IMR-90 (cell line): ENCODE measurements at regions not wholly inside any gene's neighbourhood (a gene's known extent, or its start where the extent isn't known, plus 50 kb on each side); places are given as distances from the start of the nearest gene placed in this dataset.

Experiments
- ATAC-seq: fragments of 200-7000 bp; cut with Tn5 transposase; 2 replicates; pipeline ENCODE4 v1.9.1; 2020; ENCODE audit warnings: low read depth, mild to moderate bottlenecking, moderate library complexity
- BruUV-seq: library from RNA; stranded (reverse); fragments of 400-500 nt; replicated peaks from 2 replicates; lab custom pipeline; 2021; lab: Mats Ljungman, UMichigan
- CTCF ChIA-PET: fragments of 300-600 bp; formaldehyde crosslinking; extraction: SDS; loops from one replicate; lab custom pipeline; 2021; ENCODE audit warnings: antibody characterized with exemption; lab: Yijun Ruan, JAX
- POLR2A ChIA-PET: fragments of 300-600 bp; sonication (Branson Sonifier 250); formaldehyde crosslinking; loops from one replicate; lab custom pipeline; 2022; ENCODE audit warnings: antibody characterized with exemption; ENCODE audit not compliant: unreplicated experiment; lab: Charles Lee
- DNase-seq: peaks from one replicate; pipeline ENCODE4 v3.0.0; 2013
- H2AFZ ChIP-seq: replicated peaks from 2 replicates; pipeline ENCODE3; 2013; ENCODE audit warnings: low read length, mild to moderate bottlenecking; ENCODE audit not compliant: poor library complexity
- H2AK5ac ChIP-seq: 2 replicates; pipeline ENCODE4 v1.6.1; 2013; ENCODE audit warnings: low read depth, low read length, inconsistent platforms
- H2AK9ac ChIP-seq: replicated peaks from 2 replicates; pipeline ENCODE3; 2013; ENCODE audit warnings: mild to moderate bottlenecking, low read depth, low read length, moderate library complexity; ENCODE audit not compliant: poor library complexity
- H2BK120ac ChIP-seq: 2 replicates; pipeline ENCODE4 v1.6.1; 2013; ENCODE audit warnings: low read depth, low read length, inconsistent platforms
- H2BK15ac ChIP-seq: 3 replicates; pipeline ENCODE4 v1.6.1; 2013; ENCODE audit warnings: low read depth, low read length, inconsistent platforms
- H2BK20ac ChIP-seq: 2 replicates; pipeline ENCODE4 v1.6.1; 2013; ENCODE audit warnings: low read depth, mild to moderate bottlenecking, inconsistent platforms, low read length, moderate library complexity
- H2BK5ac ChIP-seq: 2 replicates; pipeline ENCODE4 v1.6.1; 2013; ENCODE audit warnings: mild to moderate bottlenecking, low read depth, low read length, inconsistent platforms; ENCODE audit not compliant: poor library complexity, severe bottlenecking
- H3K14ac ChIP-seq: replicated peaks from 2 replicates; pipeline ENCODE4 v1.6.1; 2013; ENCODE audit warnings: low read depth, low read length, inconsistent platforms
- H3K18ac ChIP-seq: 2 replicates; pipeline ENCODE4 v1.6.1; 2013; ENCODE audit warnings: low read depth, low read length, control low read depth
- H3K23ac ChIP-seq: 2 replicates; pipeline ENCODE4 v1.6.1; 2013; ENCODE audit warnings: low read depth, low read length, inconsistent platforms
- H3K27ac ChIP-seq: 2 replicates; pipeline ENCODE4 v1.5.1; 2013; ENCODE audit warnings: mild to moderate bottlenecking, control low read depth, low read length; ENCODE audit not compliant: insufficient read depth
- H3K27me3 ChIP-seq: 2 replicates; pipeline ENCODE4 v1.6.1; 2013; ENCODE audit warnings: low read length; ENCODE audit not compliant: control insufficient read depth, insufficient read depth
- H3K36me3 ChIP-seq: 2 replicates; pipeline ENCODE4 v1.6.1; 2013; ENCODE audit warnings: low read length, mixed read lengths; ENCODE audit not compliant: control insufficient read depth, insufficient read depth
- H3K4ac ChIP-seq: 2 replicates; pipeline ENCODE4 v1.6.1; 2013; ENCODE audit warnings: low read depth, low read length, inconsistent platforms
- H3K4me1 ChIP-seq: 2 replicates; pipeline ENCODE4 v1.6.1; 2013; ENCODE audit warnings: low read length, mixed read lengths; ENCODE audit not compliant: control insufficient read depth, insufficient read depth
- H3K4me2 ChIP-seq: 2 replicates; pipeline ENCODE4 v1.6.1; 2013; ENCODE audit warnings: low read depth, mild to moderate bottlenecking, control low read depth, low read length, moderate library complexity
- H3K4me3 ChIP-seq: 2 replicates; pipeline ENCODE4 v1.5.1; 2013; ENCODE audit warnings: low read depth, mild to moderate bottlenecking, control low read depth, low read length, moderate library complexity; ENCODE audit not compliant: insufficient read depth
- H3K56ac ChIP-seq: 2 replicates; pipeline ENCODE4 v1.6.1; 2013; ENCODE audit warnings: low read length, inconsistent platforms; ENCODE audit not compliant: insufficient read depth; ENCODE audit errors: extremely low read depth
- H3K79me1 ChIP-seq, 2 experiments: 2 replicates each; pipeline ENCODE4 v1.6.1; 2013; ENCODE audit warnings: low read length in 2 of 2, inconsistent platforms in 1 of 2, low read depth in 1 of 2
- H3K9ac ChIP-seq: 2 replicates; pipeline ENCODE4 v1.6.1; 2013; ENCODE audit warnings: low read depth, low read length, control low read depth
- H3K9me1 ChIP-seq: 2 replicates; pipeline ENCODE4 v1.6.1; 2013; ENCODE audit warnings: low read length, inconsistent platforms; ENCODE audit not compliant: insufficient read depth
- H3K9me3 ChIP-seq: 2 replicates; pipeline ENCODE4 v1.6.1; 2013; ENCODE audit warnings: low read length; ENCODE audit not compliant: control insufficient read depth, insufficient read depth
- H4K20me1 ChIP-seq: 2 replicates; pipeline ENCODE4 v1.6.1; 2013; ENCODE audit warnings: low read length, inconsistent platforms; ENCODE audit not compliant: insufficient read depth
- H4K5ac ChIP-seq: 2 replicates; pipeline ENCODE4 v1.6.1; 2013; ENCODE audit warnings: mild to moderate bottlenecking, low read depth, low read length, control low read depth
- H4K8ac ChIP-seq, 2 experiments: 2 replicates each; pipeline ENCODE4 v1.6.1; 2013; ENCODE audit warnings: low read depth in 2 of 2, low read length in 2 of 2, control low read depth in 1 of 2, inconsistent platforms in 1 of 2
- H4K91ac ChIP-seq: 2 replicates; pipeline ENCODE4 v1.6.1; 2013; ENCODE audit warnings: low read depth, low read length, inconsistent platforms; ENCODE audit not compliant: insufficient read depth
- BHLHE40 ChIP-seq: fragments of 150-350 bp; IDR thresholded peaks from 2 replicates; pipeline ENCODE4 v1.6.1; 2016; ENCODE audit warnings: mild to moderate bottlenecking, low read depth, low read length
- CEBPB ChIP-seq: IDR thresholded peaks from 2 replicates; pipeline ENCODE4 v1.6.1; 2012; ENCODE audit warnings: low read depth, low read length, improper control_type of control experiment
- CHD1 ChIP-seq: IDR thresholded peaks from 2 replicates; pipeline ENCODE4 v1.6.1; 2012; ENCODE audit warnings: low read depth, low read length, improper control_type of control experiment
- CTCF ChIP-seq: conservative IDR thresholded peaks from 2 replicates; pipeline ENCODE4 v1.5.1; 2012; ENCODE audit warnings: mild to moderate bottlenecking, low read depth, low read length, improper control_type of control experiment
- ELK1 ChIP-seq: fragments of 150-350 bp; IDR thresholded peaks from 2 replicates; pipeline ENCODE4 v1.6.1; 2016; ENCODE audit warnings: low read depth, mild to moderate bottlenecking, low read length, moderate library complexity, borderline replicate concordance
- MAFK ChIP-seq: IDR thresholded peaks from 2 replicates; pipeline ENCODE4 v1.6.1; 2012; ENCODE audit warnings: low read depth, low read length, improper control_type of control experiment
- MAZ ChIP-seq: IDR thresholded peaks from 2 replicates; pipeline ENCODE4 v1.6.1; 2012; ENCODE audit warnings: low read depth, mild to moderate bottlenecking, low read length, improper control_type of control experiment, moderate library complexity, borderline replicate concordance
- MXI1 ChIP-seq: IDR thresholded peaks from 2 replicates; pipeline ENCODE4 v1.6.1; 2012; ENCODE audit warnings: low read depth, mild to moderate bottlenecking, low read length, moderate library complexity, borderline replicate concordance
- POLR2A ChIP-seq: IDR thresholded peaks from 2 replicates; pipeline ENCODE4 v1.6.1; 2012; ENCODE audit warnings: mild to moderate bottlenecking, low read depth, low read length
- RCOR1 ChIP-seq: IDR thresholded peaks from 2 replicates; pipeline ENCODE4 v1.6.1; 2012; ENCODE audit warnings: mild to moderate bottlenecking, low read length, improper control_type of control experiment; ENCODE audit not compliant: insufficient replicate concordance
- RFX5 ChIP-seq: IDR thresholded peaks from 2 replicates; pipeline ENCODE4 v1.8.0; 2012; ENCODE audit warnings: low read depth, mild to moderate bottlenecking, low read length, moderate library complexity
- SMC3 ChIP-seq: fragments of 150-350 bp; IDR thresholded peaks from 2 replicates; pipeline ENCODE4 v1.6.1; 2016; ENCODE audit warnings: low read depth, mild to moderate bottlenecking, antibody characterized with exemption, low read length, moderate library complexity
- USF2 ChIP-seq: fragments of 150-350 bp; IDR thresholded peaks from 2 replicates; pipeline ENCODE4 v1.6.1; 2017; ENCODE audit warnings: mild to moderate bottlenecking, antibody characterized with exemption, low read length, low read depth
- WGBS, 2 experiments: methylation state at CpG; one replicate each; pipeline versions ENCODE4 v1.1.5 to v1.1.7; 2013; ENCODE audit warnings: missing lambda C conversion rate in 2 of 2; ENCODE audit not compliant: insufficient read length in 1 of 2; ENCODE audit errors: extremely low coverage in 2 of 2; 5-methylcytosine and 5-hydroxymethylcytosine counted together
- dilution Hi-C: fragments of 300-500 bp; cut with HindIII; formaldehyde crosslinking; loops from one replicate; pipeline ENCODE4 v1.14.3; 2018; ENCODE audit warnings: low sequenced_read_pairs; ENCODE audit not compliant: unreplicated experiment
- in situ Hi-C: fragments of 300-500 bp; cut with MboI; formaldehyde crosslinking; loops from 3 replicates; pipeline ENCODE4 v1.14.3; 2019; ENCODE audit warnings: low sequenced_read_pairs, inconsistent platforms, mixed read lengths
- intact Hi-C: fragments of 100-400 bp; cut with micrococcal nuclease; formaldehyde crosslinking; loops from 2 replicates; pipeline ENCODE4 v1.10.0; 2022

- in situ Hi-C loops (loop anchor here (10.0 kb wide), 2 partner anchors 754 to 1234 kb away; no protein-coding TSS in a partner anchor), intact Hi-C loops (no loop called here), dilution Hi-C loops (no loop called here)
- no peak overlapping the region for H3K23ac ChIP-seq
- DNase-seq, result no peak
- no peak overlapping the region for H3K9ac ChIP-seq
- no peaks in the 10 kb centered on the region for H3K9me3 ChIP-seq
- H3K56ac ChIP-seq, result no peak overlapping the region
- no peak overlapping the region for H3K4me3 ChIP-seq
- no peak overlapping the region for H2AFZ ChIP-seq
- no peaks in the 10 kb centered on the region for H3K79me1 ChIP-seq
- ATAC-seq, result no peak
- H2BK15ac ChIP-seq, result no peak overlapping the region
- H3K4me2 ChIP-seq, result no peak overlapping the region
- BruUV-seq, result no TSS peak
- no peaks in the 10 kb centered on the region for H3K4me1 ChIP-seq
- H3K27me3 ChIP-seq, result no peaks in the 10 kb centered on the region; the same call in 1 of the 2 replicates
- H3K9me1 ChIP-seq, result no peaks in the 10 kb centered on the region
- no peak overlapping the region for H4K5ac ChIP-seq
- ChIA-PET POLR2A (no interaction called here), CTCF (interaction anchor here (0.6 kb wide), 1 partner anchor 25 kb away, joined by 3 read pairs; no protein-coding TSS in a partner anchor)
- H3K27ac ChIP-seq, result no peak overlapping the region
- WGBS, 2 experiments, result no CpG with 5 or more reads among the region's 5 CpGs
- H3K14ac ChIP-seq, result no peak overlapping the region
- H2AK5ac ChIP-seq, result no peak overlapping the region
- no peak overlapping the region for H3K18ac ChIP-seq
- no peak overlapping the region for H3K4ac ChIP-seq
- no peak overlapping the region for H2BK5ac ChIP-seq
- H4K8ac ChIP-seq, result no peak overlapping the region
- H4K20me1 ChIP-seq, result no peaks in the 10 kb centered on the region
- TF ChIP-seq RFX5 (no peak), CTCF (no peak), MAZ (no peak), POLR2A (no peak), MXI1 (no peak), USF2 (no peak), ELK1 (no peak), SMC3 (no peak), CEBPB (no peak), CHD1 (no peak), BHLHE40 (no peak), MAFK (no peak), RCOR1 (no peak)
- H3K36me3 ChIP-seq, result no peaks in the 10 kb centered on the region
- no peak overlapping the region for H2BK20ac ChIP-seq
- H2BK120ac ChIP-seq, result no peak overlapping the region
- no peak overlapping the region for H4K91ac ChIP-seq
- no peak overlapping the region for H2AK9ac ChIP-seq
Measured at GRCh38 chr7:22008683-22009082, 63.0 kb upstream of the CDCA7L start.
